ENCODE measurements at regions not wholly inside any gene's neighbourhood (a gene's known extent, or its start where the extent isn't known, plus 50 kb on each side); places are given as distances from the start of the nearest gene placed in this dataset.

- peaks cover 0 to 4% (median 0%) of the 10 kb centered on the region in 4 donors for H3K4me1 ChIP-seq
- no peak overlapping the region for H3K4me3 ChIP-seq
- DNase-seq (no peak), ATAC-seq (ENCODE audit: low FRiP score in 2 of 2) (no peak)
- no peaks in the 10 kb centered on the region for H3K27me3 ChIP-seq
- 62 to 66% methylated on average over 8 of the region's 8 CpGs for WGBS, 2 donors
- H3K9me3 ChIP-seq: no peaks in the 10 kb centered on the region
- TF ChIP-seq CTCF (IDR thresholded peaks at IDR 0.05) (no peak), POLR2A (IDR thresholded peaks at IDR 0.05) (no peak), POLR2AphosphoS5 (IDR thresholded peaks at IDR 0.05) (no peak), EP300 (IDR thresholded peaks at IDR 0.05) (no peak)
- H3K27ac ChIP-seq: no peak overlapping the region
- H3K36me3 ChIP-seq: no peaks in the 10 kb centered on the region
Observed at GRCh38 chr21:22438428-22439086, 1440.3 kb downstream of the NCAM2 start.

- no peaks in the 10 kb centered on the region for H3K27me3 ChIP-seq
- no peaks in the 10 kb centered on the region for H3K36me3 ChIP-seq
- ATAC-seq (ENCODE audit: low FRiP score in 2 of 2): no peak
- no peak for DNase-seq
- no peak overlapping the region for H3K4me3 ChIP-seq
- no peaks in the 10 kb centered on the region for H3K9me3 ChIP-seq
- TF ChIP-seq EP300 (IDR thresholded peaks at IDR 0.05): no peak
- no peak for TF ChIP-seq POLR2AphosphoS5 (IDR thresholded peaks at IDR 0.05)
- TF ChIP-seq CTCF (IDR thresholded peaks at IDR 0.05): no peak
- TF ChIP-seq POLR2A (IDR thresholded peaks at IDR 0.05): no peak
- no peaks in the 10 kb centered on the region for H3K4me1 ChIP-seq
- 65% methylated on average over 5 of the region's 5 CpGs for WGBS, 2 donors
- no peak overlapping the region for H3K27ac ChIP-seq
Observed at GRCh38 chr21:22444990-22445389, 1446.8 kb downstream of the NCAM2 start.

GRCh38 chr21:22450507-22450906 lies 1452.3 kb downstream of the NCAM2 start:
- Histone ChIP-seq H3K4me1 (no peaks in the 10 kb centered on the region), H3K27ac (no peak overlapping the region), H3K27me3 (no peaks in the 10 kb centered on the region), H3K36me3 (no peaks in the 10 kb centered on the region), H3K9me3 (no peaks in the 10 kb centered on the region), H3K4me3 (no peak overlapping the region)
- TF ChIP-seq POLR2AphosphoS5 (IDR thresholded peaks at IDR 0.05) (no peak), POLR2A (IDR thresholded peaks at IDR 0.05) (no peak), CTCF (IDR thresholded peaks at IDR 0.05) (no peak), EP300 (IDR thresholded peaks at IDR 0.05) (no peak)
- DNase-seq (no peak), ATAC-seq (ENCODE audit: low FRiP score in 2 of 2) (no peak)
- WGBS, 2 donors: 77 to 78% methylated on average over 1 of the region's 1 CpG

- H3K9me3 ChIP-seq: no peaks in the 10 kb centered on the region
- no peaks in the 10 kb centered on the region for H3K36me3 ChIP-seq
- H3K4me3 ChIP-seq: no peak overlapping the region
- H3K27ac ChIP-seq: no peak overlapping the region
- H3K4me1 ChIP-seq: no peaks in the 10 kb centered on the region
- ATAC-seq (ENCODE audit: low FRiP score in 2 of 2) (no peak), DNase-seq (no peak)
- WGBS, 2 donors: 50 to 59% methylated on average over 2 of the region's 2 CpGs
- no peaks in the 10 kb centered on the region for H3K27me3 ChIP-seq
- no peak for TF ChIP-seq EP300 (IDR thresholded peaks at IDR 0.05)
- TF ChIP-seq CTCF (IDR thresholded peaks at IDR 0.05): no peak
- TF ChIP-seq POLR2AphosphoS5 (IDR thresholded peaks at IDR 0.05): no peak
- TF ChIP-seq POLR2A (IDR thresholded peaks at IDR 0.05): no peak
Observed at GRCh38 chr21:22456241-22456640, 1458.0 kb downstream of the NCAM2 start.

- Histone ChIP-seq H3K27me3 (no peaks in the 10 kb centered on the region), H3K27ac (no peak overlapping the region), H3K9me3 (no peaks in the 10 kb centered on the region), H3K4me1 (no peaks in the 10 kb centered on the region), H3K36me3 (no peaks in the 10 kb centered on the region), H3K4me3 (no peak overlapping the region)
- ATAC-seq (ENCODE audit: low FRiP score in 2 of 2) (no peak), DNase-seq (no peak)
- TF ChIP-seq CTCF (IDR thresholded peaks at IDR 0.05): no peak
- TF ChIP-seq POLR2AphosphoS5 (IDR thresholded peaks at IDR 0.05): no peak
- TF ChIP-seq EP300 (IDR thresholded peaks at IDR 0.05): no peak
- TF ChIP-seq POLR2A (IDR thresholded peaks at IDR 0.05): no peak
- 100% methylated on average over 1 of the region's 1 CpG for WGBS, 2 donors
Observed at GRCh38 chr21:22468893-22469292, 1470.7 kb downstream of the NCAM2 start.

Measured in upper lobe of left lung (tissue), 6 donors.